A204.1 (cell line): ENCODE measurements at regions not wholly inside any gene's neighbourhood (a gene's known extent, or its start where the extent isn't known, plus 50 kb on each side); places are given as distances from the start of the nearest gene placed in this dataset.
"Not testable (repeated sequence)": the region's sequence is repeated elsewhere in the genome, so short reads cannot be mapped to it uniquely, and the experiment has no call there.

ENCODE experiments used
- FAIRE-seq: peaks from 2 replicates; lab custom pipeline; 2012; peaks lifted over from hg19 to GRCh38; lab: Jason Lieb, UNC

- no peak for FAIRE-seq
These were observed 770.7 kb downstream of the CDH11 start for GRCh38 chr16:64351121-64351520.

GRCh38 chr16:64346080-64346479, 775.8 kb downstream of the CDH11 start:
- no peak for FAIRE-seq

- no peak for FAIRE-seq
These were observed 776.7 kb downstream of the CDH11 start for GRCh38 chr16:64345142-64345541.

GRCh38 chr16:64343820-64344443, 777.9 kb downstream of the CDH11 start:
- not testable (repeated sequence) for FAIRE-seq

- no peak for FAIRE-seq
These were observed 778.6 kb downstream of the CDH11 start for GRCh38 chr16:64343061-64343819.

GRCh38 chr16:64341336-64341735, 780.5 kb downstream of the CDH11 start:
- FAIRE-seq = not testable (repeated sequence)

GRCh38 chr16:64339052-64339770, 782.7 kb downstream of the CDH11 start:
- FAIRE-seq = no peak

- no peak for FAIRE-seq
These were observed 800.0 kb downstream of the CDH11 start for GRCh38 chr16:64321881-64322280.

- no peak for FAIRE-seq
These were observed 800.8 kb downstream of the CDH11 start for GRCh38 chr16:64321066-64321465.

- no peak for FAIRE-seq
These were observed 804.3 kb downstream of the CDH11 start for GRCh38 chr16:64317601-64318000.

GRCh38 chr16:64313726-64314125, 808.1 kb downstream of the CDH11 start:
- no peak for FAIRE-seq

GRCh38 chr16:64312980-64313379, 808.9 kb downstream of the CDH11 start:
- no peak for FAIRE-seq

GRCh38 chr16:64312292-64312691, 809.6 kb downstream of the CDH11 start:
- FAIRE-seq = no peak

GRCh38 chr16:64311241-64311640, 810.6 kb downstream of the CDH11 start:
- no peak for FAIRE-seq

GRCh38 chr16:64309398-64310110, 812.3 kb downstream of the CDH11 start:
- FAIRE-seq = no peak

GRCh38 chr16:64308721-64309120, 813.1 kb downstream of the CDH11 start:
- no peak for FAIRE-seq

- FAIRE-seq = no peak
These were observed 814.4 kb downstream of the CDH11 start for GRCh38 chr16:64307431-64307830.

GRCh38 chr16:64305663-64306062, 816.2 kb downstream of the CDH11 start:
- no peak for FAIRE-seq

- FAIRE-seq = no peak
These were observed 816.9 kb downstream of the CDH11 start for GRCh38 chr16:64304951-64305350.

GRCh38 chr16:64304396-64304795, 817.5 kb downstream of the CDH11 start:
- no peak for FAIRE-seq

- FAIRE-seq = no peak
These were observed 823.8 kb downstream of the CDH11 start for GRCh38 chr16:64297863-64298600.

GRCh38 chr16:64295466-64295865, 826.4 kb downstream of the CDH11 start:
- no peak for FAIRE-seq
